HL-60 (cell line): ENCODE measurements at regions not wholly inside any gene's neighbourhood (a gene's known extent, or its start where the extent isn't known, plus 50 kb on each side); places are given as distances from the start of the nearest gene placed in this dataset.
"Not testable (repeated sequence)": the region's sequence is repeated elsewhere in the genome, so short reads cannot be mapped to it uniquely, and the experiment has no call there.

Experiments
- DNase-seq, 2 experiments: peaks; one replicate each; pipeline ENCODE4 v3.0.0-alpha.2; 2010 to 2020; ENCODE audit warnings: low read depth in 1 of 2, low spot score in 1 of 2
- H3K27ac ChIP-seq: fragments of 250-450 bp; sonication (Bioruptor Pico); replicated peaks from 2 replicates; pipeline ENCODE4 v1.5.1; 2020; ENCODE audit warnings: mild to moderate bottlenecking, moderate library complexity
- H3K27me3 ChIP-seq: fragments of 250-450 bp; sonication (Bioruptor Pico); 2 replicates; pipeline ENCODE4 v1.5.1; 2021; ENCODE audit warnings: mild to moderate bottlenecking, moderate library complexity; ENCODE audit not compliant: insufficient read depth, poor library complexity, severe bottlenecking
- H3K4me3 ChIP-seq: replicated peaks from 2 replicates; pipeline ENCODE4 v1.5.1; 2011; ENCODE audit warnings: mild to moderate bottlenecking, control low read depth, low read length; ENCODE audit not compliant: insufficient read depth
- CTCF ChIP-seq: IDR thresholded peaks from one replicate; pipeline ENCODE4 v1.5.1; 2011; ENCODE audit warnings: low read length, control low read depth, inconsistent platforms; ENCODE audit not compliant: insufficient read depth
- GABPA ChIP-seq: IDR thresholded peaks from 2 replicates; pipeline ENCODE4 v1.6.1; 2012; ENCODE audit warnings: low read depth
- POLR2AphosphoS5 ChIP-seq: IDR thresholded peaks from 2 replicates; pipeline ENCODE4 v1.6.1; 2012; ENCODE audit warnings: low read depth
- REST ChIP-seq: IDR thresholded peaks from 2 replicates; pipeline ENCODE4 v1.6.1; 2012; ENCODE audit warnings: low read depth; ENCODE audit not compliant: insufficient replicate concordance
- SPI1 ChIP-seq: IDR thresholded peaks from 2 replicates; pipeline ENCODE4 v1.6.1; 2012; ENCODE audit warnings: low read depth, mild to moderate bottlenecking, borderline replicate concordance

- Histone ChIP-seq H3K4me3 (no peak overlapping the region), H3K27ac (no peak overlapping the region), H3K27me3 (peaks cover 2% of the 10 kb centered on the region)
- no peak for DNase-seq
- TF ChIP-seq GABPA (no peak), SPI1 (no peak), POLR2AphosphoS5 (no peak), CTCF (no peak), REST (no peak)
Measured at GRCh38 chr1:219549215-219549614, 63.7 kb downstream of the ZC3H11B start.

GRCh38 chr1:219548386-219548785 is 64.5 kb downstream of the ZC3H11B start:
- H3K4me3 ChIP-seq, result no peak overlapping the region
- no peak overlapping the region for H3K27ac ChIP-seq
- DNase-seq, result no peak
- peaks cover 2% of the 10 kb centered on the region for H3K27me3 ChIP-seq
- TF ChIP-seq SPI1, result no peak
- TF ChIP-seq GABPA, result no peak
- TF ChIP-seq POLR2AphosphoS5, result no peak
- no peak for TF ChIP-seq CTCF
- TF ChIP-seq REST, result no peak

- DNase-seq, H3K27ac ChIP-seq, H3K27me3 ChIP-seq, H3K4me3 ChIP-seq: not testable (repeated sequence)
Measured at GRCh38 chr1:219545756-219546155, 67.1 kb downstream of the ZC3H11B start.

GRCh38 chr1:219544163-219544846 is 68.6 kb downstream of the ZC3H11B start:
- Histone ChIP-seq H3K4me3 (no peak overlapping the region), H3K27ac (no peak overlapping the region), H3K27me3 (no peaks in the 10 kb centered on the region)
- no peak for DNase-seq
- TF ChIP-seq POLR2AphosphoS5 (no peak), REST (no peak), CTCF (no peak), SPI1 (no peak), GABPA (no peak)
